RPMI8226 (cell line): ENCODE measurements at regions not wholly inside any gene's neighbourhood (a gene's known extent, or its start where the extent isn't known, plus 50 kb on each side); places are given as distances from the start of the nearest gene placed in this dataset.

ENCODE experiments used
- DNase-seq: peaks from one replicate; pipeline ENCODE4 v3.0.0-alpha.2; 2015

GRCh38 chr4:137621056-137621455 is 88.8 kb upstream of the PCDH18 start:
- no peak for DNase-seq

GRCh38 chr4:137614491-137614890 is 82.2 kb upstream of the PCDH18 start:
- DNase-seq, result no peak

GRCh38 chr4:137611998-137612700 is 79.9 kb upstream of the PCDH18 start:
- no peak for DNase-seq

- DNase-seq, result no peak
Observed at GRCh38 chr4:137610960-137611359, 78.7 kb upstream of the PCDH18 start.

GRCh38 chr4:137609718-137610430 is 77.6 kb upstream of the PCDH18 start:
- no peak for DNase-seq

- DNase-seq, result no peak
Observed at GRCh38 chr4:137608085-137608484, 75.8 kb upstream of the PCDH18 start.

GRCh38 chr4:137602436-137602835 is 70.1 kb upstream of the PCDH18 start:
- no peak for DNase-seq

- no peak for DNase-seq
Observed at GRCh38 chr4:137601934-137602333, 69.6 kb upstream of the PCDH18 start.

- DNase-seq, result no peak
Observed at GRCh38 chr4:137599734-137600133, 67.4 kb upstream of the PCDH18 start.

- no peak for DNase-seq
Observed at GRCh38 chr4:137597752-137598430, 65.6 kb upstream of the PCDH18 start.

- no peak for DNase-seq
Observed at GRCh38 chr4:137587796-137588195, 55.5 kb upstream of the PCDH18 start.

GRCh38 chr4:137583671-137584070 is 51.4 kb upstream of the PCDH18 start:
- DNase-seq, result no peak
